HFF-Myc (cell line): ENCODE measurements at regions not wholly inside any gene's neighbourhood (a gene's known extent, or its start where the extent isn't known, plus 50 kb on each side); places are given as distances from the start of the nearest gene placed in this dataset.

Experiments used
- DNase-seq: peaks from one replicate; pipeline ENCODE4 v3.0.0-alpha.2; 2011; ENCODE audit warnings: low read depth; ENCODE audit errors: extremely low read depth
- H3K4me3 ChIP-seq: replicated peaks from 2 replicates; pipeline ENCODE4 v1.5.1; 2011; ENCODE audit warnings: low read depth, mild to moderate bottlenecking, control low read depth, low read length
- TF ChIP-seq, protein P1 (sequence below): IDR thresholded peaks from 2 replicates; pipeline ENCODE4 v1.5.1; 2012; ENCODE audit warnings: mild to moderate bottlenecking, low read depth, low read length, control low read depth; ENCODE audit errors: missing control alignments

GRCh38 chr18:78908462-78909260, 71.0 kb upstream of the SALL3 start:
- TF ChIP-seq, protein P1, sequence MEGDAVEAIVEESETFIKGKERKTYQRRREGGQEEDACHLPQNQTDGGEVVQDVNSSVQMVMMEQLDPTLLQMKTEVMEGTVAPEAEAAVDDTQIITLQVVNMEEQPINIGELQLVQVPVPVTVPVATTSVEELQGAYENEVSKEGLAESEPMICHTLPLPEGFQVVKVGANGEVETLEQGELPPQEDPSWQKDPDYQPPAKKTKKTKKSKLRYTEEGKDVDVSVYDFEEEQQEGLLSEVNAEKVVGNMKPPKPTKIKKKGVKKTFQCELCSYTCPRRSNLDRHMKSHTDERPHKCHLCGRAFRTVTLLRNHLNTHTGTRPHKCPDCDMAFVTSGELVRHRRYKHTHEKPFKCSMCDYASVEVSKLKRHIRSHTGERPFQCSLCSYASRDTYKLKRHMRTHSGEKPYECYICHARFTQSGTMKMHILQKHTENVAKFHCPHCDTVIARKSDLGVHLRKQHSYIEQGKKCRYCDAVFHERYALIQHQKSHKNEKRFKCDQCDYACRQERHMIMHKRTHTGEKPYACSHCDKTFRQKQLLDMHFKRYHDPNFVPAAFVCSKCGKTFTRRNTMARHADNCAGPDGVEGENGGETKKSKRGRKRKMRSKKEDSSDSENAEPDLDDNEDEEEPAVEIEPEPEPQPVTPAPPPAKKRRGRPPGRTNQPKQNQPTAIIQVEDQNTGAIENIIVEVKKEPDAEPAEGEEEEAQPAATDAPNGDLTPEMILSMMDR: no peak
- H3K4me3 ChIP-seq: no peak overlapping the region
- no peak for DNase-seq

GRCh38 chr18:78911751-78912283, 67.8 kb upstream of the SALL3 start:
- DNase-seq: no peak
- TF ChIP-seq, protein P1: no peak
- H3K4me3 ChIP-seq: no peak overlapping the region

- H3K4me3 ChIP-seq: no peak overlapping the region
- no peak for DNase-seq
- TF ChIP-seq, protein P1: no peak
These were observed 67.3 kb upstream of the SALL3 start for GRCh38 chr18:78912336-78912735.

DNA sequence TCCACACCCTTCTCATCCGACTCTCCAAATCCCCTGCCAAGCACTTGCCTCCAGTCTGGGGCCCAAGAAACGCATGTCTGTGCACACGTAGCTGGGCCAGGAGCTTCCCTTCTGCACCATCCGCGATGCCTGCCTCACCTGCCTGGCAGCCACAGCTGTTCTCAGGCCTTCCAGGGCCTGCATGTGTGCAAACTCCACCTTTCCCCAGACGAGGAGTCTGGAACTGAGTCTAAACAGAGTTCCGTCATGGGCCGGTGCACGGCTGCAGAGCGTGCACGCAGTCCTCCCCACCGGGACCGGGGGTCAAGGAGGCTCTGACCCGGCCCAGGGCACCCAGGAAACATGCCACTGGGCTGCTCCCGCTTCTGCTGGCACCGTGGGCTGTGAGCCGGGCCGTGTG, 66.8 kb upstream of the SALL3 start:
- TF ChIP-seq, protein P1: no peak
- no peak for DNase-seq
- no peak overlapping the region for H3K4me3 ChIP-seq

- no peak overlapping the region for H3K4me3 ChIP-seq
- TF ChIP-seq, protein P1: no peak
- DNase-seq: no peak
These were observed 66.2 kb upstream of the SALL3 start for GRCh38 chr18:78913395-78913794.

DNA sequence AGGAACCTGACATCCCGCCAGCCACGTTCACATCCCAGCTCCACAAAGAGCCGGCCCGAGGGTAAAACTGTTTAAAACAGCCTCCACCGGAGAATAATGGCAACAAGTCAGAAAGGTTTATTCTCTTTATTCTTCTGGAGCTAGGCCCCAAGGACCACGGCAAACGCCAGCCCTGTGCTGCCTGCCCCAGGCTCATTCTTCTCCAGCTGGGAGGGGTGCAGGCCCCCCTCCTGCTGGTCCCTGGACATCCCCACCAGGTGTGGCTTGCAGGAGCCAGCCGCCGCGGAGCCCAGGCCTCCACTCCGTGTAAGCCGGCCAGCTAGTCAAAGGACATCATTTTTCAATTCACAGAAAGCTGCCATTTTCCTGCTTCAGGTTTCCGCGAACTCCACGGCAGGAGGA, 65.8 kb upstream of the SALL3 start:
- no peak for DNase-seq
- no peak overlapping the region for H3K4me3 ChIP-seq
- TF ChIP-seq, protein P1: no peak
